ENCODE measurements at regions not wholly inside any gene's neighbourhood (a gene's known extent, or its start where the extent isn't known, plus 50 kb on each side); places are given as distances from the start of the nearest gene placed in this dataset.
A peak's percentile ranks its signal among the peaks of the same experiment; 100 is the strongest.

DNA sequence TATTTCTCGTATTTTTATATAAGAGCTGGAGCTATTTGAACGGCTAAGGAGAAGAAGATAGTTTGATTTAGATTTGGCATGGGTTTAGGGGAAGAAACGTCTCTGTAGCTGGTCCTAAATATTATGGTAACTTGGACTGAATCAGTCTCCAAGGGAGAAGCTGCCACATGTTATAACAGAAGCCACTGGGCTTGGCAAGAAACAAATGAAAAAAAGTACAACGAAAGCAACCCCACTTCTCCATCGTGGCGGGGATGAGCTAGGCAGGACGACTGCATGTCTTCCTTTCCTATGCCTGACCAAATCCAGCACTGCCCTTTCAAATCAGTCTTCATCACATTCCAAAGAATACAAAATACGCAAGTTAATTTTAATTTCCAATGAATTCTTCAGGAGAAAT lies 196.7 kb upstream of the KLF14 start:
- TF ChIP-seq POLR2A (IDR thresholded peaks at IDR 0.05), result no peak
- TF ChIP-seq POLR2AphosphoS5 (IDR thresholded peaks at IDR 0.05), result no peak
- TF ChIP-seq, protein P1, sequence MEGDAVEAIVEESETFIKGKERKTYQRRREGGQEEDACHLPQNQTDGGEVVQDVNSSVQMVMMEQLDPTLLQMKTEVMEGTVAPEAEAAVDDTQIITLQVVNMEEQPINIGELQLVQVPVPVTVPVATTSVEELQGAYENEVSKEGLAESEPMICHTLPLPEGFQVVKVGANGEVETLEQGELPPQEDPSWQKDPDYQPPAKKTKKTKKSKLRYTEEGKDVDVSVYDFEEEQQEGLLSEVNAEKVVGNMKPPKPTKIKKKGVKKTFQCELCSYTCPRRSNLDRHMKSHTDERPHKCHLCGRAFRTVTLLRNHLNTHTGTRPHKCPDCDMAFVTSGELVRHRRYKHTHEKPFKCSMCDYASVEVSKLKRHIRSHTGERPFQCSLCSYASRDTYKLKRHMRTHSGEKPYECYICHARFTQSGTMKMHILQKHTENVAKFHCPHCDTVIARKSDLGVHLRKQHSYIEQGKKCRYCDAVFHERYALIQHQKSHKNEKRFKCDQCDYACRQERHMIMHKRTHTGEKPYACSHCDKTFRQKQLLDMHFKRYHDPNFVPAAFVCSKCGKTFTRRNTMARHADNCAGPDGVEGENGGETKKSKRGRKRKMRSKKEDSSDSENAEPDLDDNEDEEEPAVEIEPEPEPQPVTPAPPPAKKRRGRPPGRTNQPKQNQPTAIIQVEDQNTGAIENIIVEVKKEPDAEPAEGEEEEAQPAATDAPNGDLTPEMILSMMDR (IDR thresholded peaks at IDR 0.05), result no peak
- Histone ChIP-seq H3K36me3 (no peaks in the 10 kb centered on the region), H3K27ac (peak overlapping the region; percentile 54 to 77), H3K4me3 (no peak overlapping the region), H3K4me1 (peaks cover 0 to 9% of the 10 kb centered on the region in 2 donors), H3K27me3 (no peaks in the 10 kb centered on the region), H3K9me3 (no peaks in the 10 kb centered on the region)
- intact Hi-C loops (cut with DNase I; ENCODE audit: low total_unique reads), result no loop called here
- no peak for DNase-seq (ENCODE audit: low spot score in 2 of 2)

DNA sequence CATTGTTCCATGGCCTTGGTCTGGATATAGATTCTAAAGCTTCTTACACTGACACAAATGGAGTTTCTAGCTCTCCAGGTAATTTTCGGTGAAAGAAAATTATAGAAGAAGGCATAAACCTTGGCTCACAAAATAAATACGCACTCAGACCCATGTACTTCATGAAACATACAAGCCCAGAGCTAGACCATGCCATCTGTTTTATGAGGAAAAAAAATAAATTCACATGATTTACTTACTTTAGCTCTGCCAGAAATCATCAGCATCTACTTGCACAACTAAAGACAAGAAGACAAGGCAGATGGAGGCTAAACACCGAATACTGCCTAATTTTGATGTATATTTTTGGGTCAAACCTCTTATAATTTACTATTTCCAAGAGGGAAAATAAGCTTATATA lies 197.4 kb upstream of the KLF14 start:
- intact Hi-C loops (cut with DNase I; ENCODE audit: low total_unique reads), result no loop called here
- Histone ChIP-seq H3K27me3 (no peaks in the 10 kb centered on the region), H3K36me3 (no peaks in the 10 kb centered on the region), H3K9me3 (no peaks in the 10 kb centered on the region), H3K4me1 (peaks cover 0 to 9% of the 10 kb centered on the region in 2 donors), H3K4me3 (no peak overlapping the region), H3K27ac (peak overlapping the region in 1 of 2 donors; percentile 77)
- TF ChIP-seq POLR2AphosphoS5 (IDR thresholded peaks at IDR 0.05) (no peak), POLR2A (IDR thresholded peaks at IDR 0.05) (no peak)
- TF ChIP-seq, protein P1 (IDR thresholded peaks at IDR 0.05), result no peak
- DNase-seq (ENCODE audit: low spot score in 2 of 2), result no peak

DNA sequence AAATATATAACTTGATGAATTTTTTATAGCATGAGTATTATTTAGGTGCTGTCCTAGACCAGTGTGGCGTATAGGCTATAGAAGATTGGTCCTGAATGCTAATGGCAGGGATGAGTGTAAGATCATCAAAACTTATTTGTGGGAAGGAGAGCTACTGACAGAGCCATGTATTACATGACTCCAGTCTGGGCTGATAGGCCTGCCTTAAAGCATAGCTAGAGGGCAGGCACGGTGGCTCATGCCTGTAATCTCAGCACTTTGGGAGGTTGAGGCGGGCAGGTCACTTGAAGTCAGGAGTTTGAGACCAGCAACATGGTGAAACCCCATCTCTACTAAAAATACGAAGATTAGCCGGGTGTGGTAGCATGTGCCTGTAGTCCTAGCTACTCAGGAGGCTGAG lies 198.1 kb upstream of the KLF14 start:
- H3K27ac ChIP-seq, result peak overlapping the region in 1 of 2 donors; percentile 77
- DNase-seq (ENCODE audit: low spot score in 2 of 2), result no peak
- H3K27me3 ChIP-seq, result no peaks in the 10 kb centered on the region
- H3K36me3 ChIP-seq, result no peaks in the 10 kb centered on the region
- peaks cover 0 to 9% of the 10 kb centered on the region in 2 donors for H3K4me1 ChIP-seq
- intact Hi-C loops (cut with DNase I; ENCODE audit: low total_unique reads), result no loop called here
- no peak overlapping the region for H3K4me3 ChIP-seq
- H3K9me3 ChIP-seq, result no peaks in the 10 kb centered on the region
- TF ChIP-seq, protein P1 (IDR thresholded peaks at IDR 0.05), result no peak
- TF ChIP-seq POLR2A (IDR thresholded peaks at IDR 0.05) (no peak), POLR2AphosphoS5 (IDR thresholded peaks at IDR 0.05) (no peak)

DNA sequence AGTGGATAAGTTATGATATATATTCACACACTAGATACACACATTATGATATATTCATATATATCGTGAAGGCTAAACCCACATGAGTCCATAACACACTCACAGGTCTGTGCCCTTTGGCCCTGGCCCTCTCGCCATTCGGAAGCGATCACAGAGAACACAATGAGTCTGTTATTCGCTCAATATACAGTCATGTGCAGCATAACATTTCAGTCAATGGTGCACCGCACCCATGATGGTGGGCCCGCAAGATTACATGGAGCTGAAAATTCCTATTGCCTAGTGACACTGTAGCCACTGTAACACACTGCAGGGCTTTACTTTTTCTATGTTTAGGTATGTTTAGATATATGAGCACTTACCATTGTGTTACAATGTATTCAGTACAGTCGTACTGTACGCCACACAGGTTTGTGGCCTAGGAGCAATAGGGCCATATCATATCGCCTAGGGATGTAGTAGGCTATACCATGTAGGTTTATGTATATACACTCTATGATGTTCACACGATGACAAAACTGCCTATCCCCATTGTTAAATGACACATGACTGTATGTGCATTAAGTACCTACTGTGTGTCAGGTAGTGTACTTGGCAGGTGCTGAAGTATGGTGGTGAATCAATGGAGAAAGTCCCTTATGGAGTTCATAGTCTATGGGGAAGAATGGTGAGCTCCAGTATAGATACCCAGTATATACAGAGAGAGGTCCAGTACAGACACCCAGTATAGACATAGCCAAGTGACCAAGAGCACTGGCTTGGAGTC lies 198.8 kb upstream of the KLF14 start:
- intact Hi-C loops (cut with DNase I; ENCODE audit: low total_unique reads), result no loop called here
- H3K4me1 ChIP-seq, result peaks cover 0 to 9% of the 10 kb centered on the region in 2 donors

DNA sequence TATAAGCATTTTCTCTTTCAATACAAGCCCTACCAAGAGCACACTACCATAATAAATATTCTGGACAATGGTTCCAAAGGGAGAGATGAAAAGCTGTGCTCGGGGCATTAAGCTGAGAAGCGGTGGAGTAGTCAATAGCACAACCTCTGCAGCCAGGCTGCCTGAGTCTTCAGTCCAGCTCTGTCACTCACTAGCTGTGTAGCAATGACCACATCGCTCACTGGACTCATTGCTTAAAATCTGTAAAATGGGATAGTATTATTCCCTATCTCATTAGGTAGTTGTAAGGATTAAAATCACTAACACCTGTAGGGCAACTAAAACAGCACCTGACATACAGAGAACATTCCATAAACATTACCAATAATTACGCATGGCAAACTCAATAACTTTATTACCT lies 199.9 kb upstream of the KLF14 start:
- Histone ChIP-seq H3K36me3 (no peaks in the 10 kb centered on the region), H3K27me3 (no peaks in the 10 kb centered on the region)
- TF ChIP-seq, protein P1 (IDR thresholded peaks at IDR 0.05), result no peak
- TF ChIP-seq POLR2AphosphoS5 (IDR thresholded peaks at IDR 0.05), result no peak
- no peak for TF ChIP-seq POLR2A (IDR thresholded peaks at IDR 0.05)

More for the DNA sequence above, 198.8 kb upstream of the KLF14 start:
- Histone ChIP-seq H3K36me3 (no peaks in the 10 kb centered on the region), H3K27me3 (no peaks in the 10 kb centered on the region), H3K9me3 (no peaks in the 10 kb centered on the region), H3K27ac (peak overlapping the region in 1 of 2 donors; percentile 14), H3K4me3 (no peak overlapping the region)
- TF ChIP-seq, protein P1 (IDR thresholded peaks at IDR 0.05), result no peak
- TF ChIP-seq POLR2AphosphoS5 (IDR thresholded peaks at IDR 0.05), result no peak
- no peak for TF ChIP-seq POLR2A (IDR thresholded peaks at IDR 0.05)
- DNase-seq (ENCODE audit: low spot score in 2 of 2), result no peak

More for the DNA sequence above, 199.9 kb upstream of the KLF14 start:
- DNase-seq (ENCODE audit: low spot score in 2 of 2), result no peak
- H3K4me3 ChIP-seq, result no peak overlapping the region
- H3K27ac ChIP-seq, result peak overlapping the region in 1 of 2 donors; percentile 14
- H3K4me1 ChIP-seq, result peaks cover 0 to 9% of the 10 kb centered on the region in 2 donors
- intact Hi-C loops (cut with DNase I; ENCODE audit: low total_unique reads), result no loop called here
- H3K9me3 ChIP-seq, result no peaks in the 10 kb centered on the region
